ENCODE measurements at regions not wholly inside any gene's neighbourhood (a gene's known extent, or its start where the extent isn't known, plus 50 kb on each side); places are given as distances from the start of the nearest gene placed in this dataset.

DNA sequence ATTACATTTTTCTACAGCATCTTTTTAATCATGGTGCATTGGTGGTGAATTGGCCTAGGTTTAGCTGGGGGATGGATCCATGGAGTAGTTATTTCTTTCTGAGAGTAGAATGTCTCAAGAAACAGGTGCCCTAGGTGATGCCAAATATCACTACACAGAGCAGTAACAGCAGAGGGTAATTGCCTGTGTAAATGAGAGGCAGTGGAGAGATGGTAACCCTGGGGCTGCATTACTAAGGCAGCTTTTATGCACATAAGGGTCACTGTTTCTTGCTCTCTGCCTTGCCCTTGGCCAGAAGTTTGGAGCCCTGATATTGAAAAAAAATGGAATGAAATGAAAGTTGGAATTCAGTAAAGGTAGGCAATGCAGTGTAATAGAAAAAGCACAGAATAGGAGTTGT lies 604.0 kb downstream of the NOVA1 start:
- DNase-seq (ENCODE audit: low spot score) = no peak

- no peak for DNase-seq (ENCODE audit: low spot score)
Observed at GRCh38 chr14:25988536-25988935, 609.3 kb downstream of the NOVA1 start.

DNA sequence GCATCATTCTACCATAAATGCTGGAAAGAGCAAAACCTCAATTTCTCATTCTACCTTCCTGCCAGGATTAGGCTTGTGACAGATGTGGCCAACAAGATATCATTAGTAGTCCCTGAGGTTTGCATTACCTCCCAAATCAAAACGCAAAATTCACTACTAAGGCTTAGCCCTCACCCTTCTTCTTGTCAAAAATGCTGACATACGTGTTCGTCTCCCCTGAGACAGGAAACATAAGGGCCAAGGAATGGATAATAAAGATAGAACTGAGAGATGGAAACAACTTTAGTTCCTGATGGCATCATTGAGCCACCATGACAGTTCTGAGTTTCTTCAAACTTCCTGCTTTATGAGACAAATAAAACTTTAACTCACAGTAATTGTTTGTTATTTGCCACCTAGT lies 642.1 kb downstream of the NOVA1 start:
- DNase-seq (ENCODE audit: low spot score) = no peak

GRCh38 chr14:25953532-25954139 lies 644.2 kb downstream of the NOVA1 start:
- DNase-seq (ENCODE audit: low spot score) = no peak

DNA sequence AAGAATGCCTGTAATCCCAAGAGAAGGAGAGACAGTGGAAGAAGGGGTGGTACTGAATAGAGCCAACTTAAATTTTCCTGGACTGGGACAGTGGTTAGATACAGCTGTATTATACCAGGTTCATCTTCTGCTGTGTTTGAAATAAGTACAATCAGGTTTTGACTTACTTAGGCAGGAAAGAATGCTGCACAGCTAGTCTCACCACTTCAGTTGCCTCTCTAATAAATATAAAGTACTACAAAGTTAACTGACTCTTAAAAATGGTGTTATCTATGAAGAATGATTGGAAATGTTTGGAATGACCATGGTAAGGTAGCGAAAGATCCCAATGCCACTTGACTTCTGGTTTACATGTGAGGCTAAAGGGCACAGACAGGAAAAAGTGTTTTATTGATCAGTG lies 652.1 kb downstream of the NOVA1 start:
- DNase-seq (ENCODE audit: low spot score) = no peak

GRCh38 chr14:25944020-25944419 lies 653.8 kb downstream of the NOVA1 start:
- no peak for DNase-seq (ENCODE audit: low spot score)

GRCh38 chr14:25943329-25943728 lies 654.5 kb downstream of the NOVA1 start:
- no peak for DNase-seq (ENCODE audit: low spot score)

DNA sequence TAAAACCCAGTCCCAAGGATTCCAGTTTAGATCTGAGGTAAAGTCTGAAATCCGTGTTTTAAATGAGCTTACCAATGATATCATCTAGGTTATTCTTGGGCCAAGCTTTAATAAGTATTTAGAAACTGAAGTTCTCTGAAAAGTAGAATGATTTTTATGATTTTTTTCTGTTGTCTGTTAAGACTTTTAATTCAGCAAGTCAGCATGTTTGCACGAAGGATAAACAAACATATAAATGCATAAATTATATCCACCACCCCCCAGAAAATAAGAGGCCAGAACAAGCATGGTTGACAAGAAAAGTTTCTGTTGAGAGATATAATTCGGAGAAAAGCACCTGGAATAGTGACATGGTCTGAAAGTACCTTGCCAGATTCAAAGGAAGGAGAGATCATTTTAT lies 655.7 kb downstream of the NOVA1 start:
- DNase-seq (ENCODE audit: low spot score) = no peak

- DNase-seq (ENCODE audit: low spot score) = no peak
Observed at GRCh38 chr14:25933731-25934130, 664.1 kb downstream of the NOVA1 start.

- no peak for DNase-seq (ENCODE audit: low spot score)
Observed at GRCh38 chr14:25929881-25930615, 667.8 kb downstream of the NOVA1 start.

DNA sequence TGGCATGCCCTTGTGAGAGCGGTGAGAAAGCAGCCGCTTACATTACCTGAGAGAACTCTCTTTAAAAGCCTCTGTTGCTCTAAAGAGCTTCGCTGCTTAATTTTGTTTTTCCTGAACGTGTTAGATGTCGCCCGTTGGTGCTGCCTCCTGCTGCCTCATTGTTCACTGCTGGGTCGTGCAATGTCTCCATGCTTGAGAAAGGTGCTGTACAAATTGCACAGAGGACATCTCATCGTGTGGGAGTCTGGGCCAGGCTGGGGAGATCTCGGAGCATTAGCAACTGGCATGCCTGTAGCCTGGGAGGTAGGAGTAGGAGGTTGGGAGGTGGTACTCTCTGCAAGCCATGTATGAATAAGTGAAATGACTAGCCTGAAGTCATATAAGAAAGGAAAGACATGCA lies 686.0 kb downstream of the NOVA1 start:
- DNase-seq (ENCODE audit: low spot score) = no peak

DNA sequence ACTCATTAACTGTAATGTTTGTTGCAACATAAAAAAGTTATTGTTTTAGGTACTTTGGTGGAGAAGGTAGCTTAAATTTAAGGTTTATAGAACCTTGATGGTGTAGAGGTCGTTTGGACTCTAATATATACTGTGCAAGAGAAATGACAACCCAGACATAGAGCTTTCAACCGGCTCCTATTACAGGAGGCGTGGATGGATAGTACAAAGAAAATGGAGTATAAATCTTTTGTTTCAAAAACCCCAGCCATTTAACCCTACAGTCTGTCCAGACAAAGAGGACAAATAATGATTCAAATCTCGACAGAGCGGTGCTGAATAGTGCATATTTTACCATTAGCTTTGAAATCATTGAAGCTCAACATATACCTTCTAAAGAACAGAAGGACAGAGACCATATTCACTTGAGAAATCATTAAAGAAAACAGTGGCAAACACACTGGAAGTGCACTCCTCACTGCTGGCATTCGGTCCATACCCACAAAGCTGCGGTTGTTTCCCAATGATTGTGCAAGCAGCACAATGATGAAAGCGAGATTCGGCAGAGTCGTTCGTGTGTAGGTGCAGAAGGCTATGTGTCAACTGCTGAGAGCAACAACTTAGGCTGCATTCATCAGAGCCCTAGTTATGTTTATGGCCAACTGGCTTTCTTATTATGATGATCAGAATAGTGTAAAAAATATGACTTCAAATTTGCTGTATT lies 688.6 kb downstream of the NOVA1 start:
- DNase-seq (ENCODE audit: low spot score) = no peak

DNA sequence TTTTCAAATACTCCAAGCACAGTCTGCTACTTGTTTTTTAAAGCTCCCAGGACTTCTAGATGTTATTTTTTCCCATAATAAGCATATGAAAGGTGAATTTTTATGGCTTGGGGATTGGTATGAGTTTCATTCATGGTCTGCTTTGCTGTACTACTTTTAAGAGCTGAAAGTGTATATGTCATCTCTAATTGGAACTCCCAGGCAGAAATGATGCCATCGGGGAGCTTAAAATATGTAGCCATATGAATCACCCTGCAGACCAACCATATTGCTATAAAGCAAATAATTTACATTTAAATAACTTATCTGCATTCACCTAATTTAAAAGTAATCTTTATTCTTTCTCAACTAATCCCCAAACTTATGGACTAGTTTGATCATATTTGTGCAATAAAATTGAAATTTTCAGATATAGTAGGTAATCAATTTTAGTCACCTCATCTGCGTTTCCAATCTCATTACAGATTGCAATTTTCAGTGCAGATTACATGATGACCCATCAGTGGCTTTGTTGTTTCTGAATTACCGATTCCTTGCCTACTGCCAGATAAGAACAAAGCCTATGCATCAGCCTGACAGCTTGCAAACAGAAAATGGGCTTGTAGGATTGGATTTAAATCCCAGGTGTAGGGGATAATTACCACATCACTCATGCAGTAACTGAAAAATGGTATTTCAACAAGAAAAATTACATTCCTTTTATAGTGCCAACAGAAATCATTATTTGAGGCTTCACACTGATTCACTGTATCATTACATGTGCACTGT lies 689.4 kb downstream of the NOVA1 start:
- no peak for DNase-seq (ENCODE audit: low spot score)

GRCh38 chr14:25904446-25904845 lies 693.4 kb downstream of the NOVA1 start:
- no peak for DNase-seq (ENCODE audit: low spot score)

DNA sequence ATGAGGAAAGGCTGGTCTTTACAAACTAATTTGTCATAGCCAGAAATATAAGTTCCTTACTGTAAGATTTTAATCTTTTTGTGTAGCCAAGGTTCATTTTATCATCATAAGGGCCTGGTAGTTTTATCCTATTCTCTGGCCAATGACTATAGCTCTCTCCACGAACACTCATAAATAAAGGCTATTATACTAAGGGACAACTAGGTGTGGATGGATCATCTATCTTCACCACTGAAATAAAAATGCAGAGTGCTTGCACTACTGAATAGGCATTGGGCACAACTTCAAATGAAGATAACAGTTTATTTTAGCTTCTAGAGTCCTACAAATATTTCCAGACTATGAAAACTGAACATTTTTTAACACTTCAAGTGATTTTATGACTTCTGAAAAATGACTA lies 698.6 kb downstream of the NOVA1 start:
- no peak for DNase-seq (ENCODE audit: low spot score)

GRCh38 chr14:25896777-25897176 lies 701.1 kb downstream of the NOVA1 start:
- no peak for DNase-seq (ENCODE audit: low spot score)

DNA sequence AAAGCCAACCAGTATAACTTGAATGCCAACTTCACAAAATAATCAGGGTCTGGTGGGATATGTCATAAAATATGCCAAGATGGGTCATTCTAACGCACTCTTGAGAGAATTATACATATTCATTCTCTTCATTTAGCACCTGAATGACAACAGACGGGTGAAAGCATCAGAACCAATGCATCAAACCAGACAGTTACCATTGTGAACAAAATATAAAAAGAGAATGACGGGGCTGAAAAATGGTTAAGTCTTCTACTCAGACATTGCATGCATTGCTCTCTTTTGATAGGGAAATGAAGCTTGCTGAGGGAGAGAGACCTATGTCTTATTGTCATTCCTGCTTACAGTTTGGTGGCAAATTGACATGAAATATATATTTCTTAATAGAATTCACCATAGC lies 702.1 kb downstream of the NOVA1 start:
- DNase-seq (ENCODE audit: low spot score) = no peak

DNA sequence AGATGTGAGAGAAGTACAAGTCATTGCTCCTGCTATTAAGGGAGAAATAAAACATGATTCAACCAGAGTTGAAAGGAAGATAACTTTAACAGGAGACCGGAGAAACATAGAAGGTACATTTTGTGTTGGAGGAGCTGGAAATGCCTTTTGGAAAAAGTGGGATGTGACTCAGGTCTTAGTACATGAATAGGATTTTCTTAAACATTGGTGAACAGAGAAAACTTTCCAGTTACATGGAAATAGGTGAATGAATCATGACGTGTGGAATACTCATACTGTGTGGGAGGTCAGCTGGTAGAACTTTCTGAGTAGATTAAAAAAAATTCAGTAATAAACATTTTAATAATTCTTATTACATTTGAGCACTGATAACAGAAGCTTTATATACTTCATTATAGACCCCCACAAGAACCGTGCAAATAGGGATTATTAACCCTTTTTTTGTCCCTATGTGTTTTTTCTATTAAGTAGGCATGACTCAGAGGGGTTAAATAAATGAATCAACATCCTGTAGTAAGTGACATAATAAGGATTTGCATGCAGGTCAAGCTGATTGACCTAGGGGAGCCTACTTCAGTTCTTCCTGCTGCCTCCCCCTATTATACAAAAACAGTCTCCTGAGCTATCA lies 710.5 kb downstream of the NOVA1 start:
- no peak for DNase-seq (ENCODE audit: low spot score)

DNA sequence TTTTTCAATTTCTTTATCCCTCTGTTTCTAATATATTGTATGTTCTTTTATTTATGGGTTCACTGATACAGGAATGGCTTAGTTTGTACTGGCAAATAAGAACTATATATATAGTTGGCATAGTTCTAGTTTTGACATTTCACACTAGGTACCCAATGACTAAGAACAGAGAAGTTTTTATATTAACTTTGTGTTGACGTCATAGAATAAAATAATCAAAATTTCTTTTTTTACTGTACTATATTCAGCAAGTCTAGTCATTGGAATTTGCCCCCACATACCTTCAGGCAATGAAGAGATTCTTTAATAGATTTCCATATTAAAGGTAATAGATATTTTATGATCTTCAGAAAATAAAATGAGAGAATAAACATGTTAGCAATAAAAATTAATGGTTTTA lies 713.2 kb downstream of the NOVA1 start:
- DNase-seq (ENCODE audit: low spot score) = no peak

DNA sequence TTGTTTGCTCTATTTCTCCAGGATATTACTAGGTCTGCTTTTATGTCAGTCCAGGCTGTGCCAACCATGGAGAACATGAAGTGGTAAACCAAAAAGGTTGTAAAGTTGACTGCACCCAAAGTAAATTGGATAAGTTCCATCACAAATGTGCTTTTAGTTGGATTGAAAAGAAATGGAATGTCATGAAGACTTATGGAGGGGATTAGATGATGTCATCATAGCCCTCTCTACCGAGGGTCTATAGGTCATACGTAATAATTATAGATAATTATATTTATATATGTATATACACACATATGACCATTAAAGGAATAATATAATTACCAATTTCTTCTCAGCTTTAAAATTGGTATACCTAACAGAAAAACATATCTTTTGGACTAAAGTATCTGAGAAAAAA lies 714.9 kb downstream of the NOVA1 start:
- DNase-seq (ENCODE audit: low spot score) = no peak

DNA sequence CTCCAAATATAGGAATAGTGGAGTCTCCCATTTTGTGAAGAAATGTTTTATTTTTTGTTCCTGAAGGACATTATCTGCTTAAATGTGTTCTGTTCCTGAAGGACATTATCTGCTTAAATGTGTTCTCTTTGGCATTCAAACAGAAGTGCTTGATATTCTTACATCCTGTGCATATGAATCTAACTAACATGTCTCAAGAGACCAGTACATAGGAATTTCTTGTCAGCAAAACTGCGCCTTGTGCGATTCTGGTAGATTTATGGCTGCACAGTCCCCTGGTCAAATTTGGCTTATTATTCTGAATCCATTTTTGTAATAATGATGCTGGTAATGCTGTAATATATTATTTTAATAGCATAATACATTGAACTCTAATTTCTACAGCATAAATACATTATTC lies 722.4 kb downstream of the NOVA1 start:
- DNase-seq (ENCODE audit: low spot score) = no peak

DNA sequence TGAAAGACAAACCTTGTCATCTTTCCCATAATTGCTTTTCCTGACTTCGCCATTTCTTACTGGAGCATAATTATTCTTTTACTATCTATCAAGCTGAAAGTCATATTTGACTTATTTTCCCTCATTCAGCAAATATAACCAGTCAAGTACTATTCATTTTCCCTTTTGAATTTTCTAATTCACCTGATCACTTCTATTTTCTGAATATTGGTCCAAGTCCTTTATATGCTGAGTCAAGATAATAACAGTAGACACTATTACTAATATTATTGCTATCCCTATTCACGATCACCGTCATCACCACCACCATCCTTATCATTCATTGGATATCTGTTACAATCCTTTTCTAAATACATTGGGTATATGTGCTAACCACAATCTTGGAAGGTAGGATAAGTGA lies 728.0 kb downstream of the NOVA1 start:
- no peak for DNase-seq (ENCODE audit: low spot score)
